ENCODE measurements at regions not wholly inside any gene's neighbourhood (a gene's known extent, or its start where the extent isn't known, plus 50 kb on each side); places are given as distances from the start of the nearest gene placed in this dataset.

DNA sequence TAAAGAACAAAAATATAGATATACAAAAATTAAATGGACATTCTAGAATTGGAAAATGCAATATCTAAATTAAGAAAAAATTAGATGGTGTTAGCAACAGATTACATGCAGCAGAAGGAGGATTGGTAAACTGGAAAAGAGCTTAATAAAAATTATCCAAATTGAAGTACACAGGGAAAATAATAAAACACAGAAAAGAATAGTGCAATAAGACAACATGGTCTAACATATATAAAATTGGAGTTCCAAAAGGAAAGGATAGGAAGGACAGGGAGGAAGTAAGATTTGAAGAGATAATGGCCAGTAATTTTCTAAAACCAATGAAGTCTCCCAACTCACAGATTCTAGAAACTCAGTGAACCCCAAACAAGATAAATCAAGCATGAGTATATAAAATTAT is 194.5 kb downstream of the TBX18 start:
- TF ChIP-seq SP1 (IDR thresholded peaks at IDR 0.05) (no peak), NFRKB (IDR thresholded peaks at IDR 0.05) (no peak), FOXA1 (IDR thresholded peaks at IDR 0.05) (no peak), LEF1 (IDR thresholded peaks at IDR 0.05; ENCODE audit: borderline replicate concordance) (no peak), HDGF (IDR thresholded peaks at IDR 0.05; ENCODE audit: borderline replicate concordance) (no peak), ELF4 (IDR thresholded peaks at IDR 0.05) (no peak), FOXK2 (IDR thresholded peaks at IDR 0.05) (no peak), FOXM1 (IDR thresholded peaks at IDR 0.05; ENCODE audit: borderline replicate concordance) (no peak), L3MBTL2 (conservative IDR thresholded peaks at IDR 0.05) (no peak), TARDBP (IDR thresholded peaks at IDR 0.05) (no peak), ZNF384 (IDR thresholded peaks at IDR 0.05) (no peak), SUZ12 (IDR thresholded peaks at IDR 0.05) (no peak)

Data from HEK293T (cell line).